ENCODE measurements at regions not wholly inside any gene's neighbourhood (a gene's known extent, or its start where the extent isn't known, plus 50 kb on each side); places are given as distances from the start of the nearest gene placed in this dataset.

GRCh38 chr6:144721232-144721631, 436.1 kb downstream of the UTRN start:
- ChIA-PET POLR2A (no interaction called here), CTCF (no interaction called here)
- Histone ChIP-seq H3K27ac (ENCODE audit: low read length) (no peak overlapping the region), H3K4me1 (ENCODE audit: control insufficient read depth, insufficient read depth, low read length) (peaks cover under 1% of the 10 kb centered on the region; the same call in 1 of the 2 replicates), H3K4me3 (ENCODE audit: low read depth in 2 of 2, low read length in 2 of 2) (no peak overlapping the region), H3K36me3 (ENCODE audit: control insufficient read depth, insufficient read depth, low read length) (no peaks in the 10 kb centered on the region), H3K9me3 (ENCODE audit: control insufficient read depth, insufficient read depth, low read depth, low read length) (no peaks in the 10 kb centered on the region), H3K27me3 (ENCODE audit: control insufficient read depth, insufficient read depth, low read length) (no peaks in the 10 kb centered on the region)
- intact Hi-C loops (cut with micrococcal nuclease; ENCODE audit: unreplicated experiment): no loop called here
- BruUV-seq (replicated peaks): no TSS peak
- no peak for TF ChIP-seq CTCF (IDR thresholded peaks at IDR 0.05)
- TF ChIP-seq REST (IDR thresholded peaks at IDR 0.05; ENCODE audit: insufficient read depth in 1 of 2, low read depth in 2 of 2, low read length in 1 of 2): no peak
- no peak for TF ChIP-seq POLR2AphosphoS5 (IDR thresholded peaks at IDR 0.05; ENCODE audit: low read depth, low read length)
- no peak for TF ChIP-seq TCF7L2 (IDR thresholded peaks at IDR 0.05; ENCODE audit: low read depth, low read length)
- no peak for TF ChIP-seq SIN3A (IDR thresholded peaks at IDR 0.05; ENCODE audit: borderline replicate concordance, insufficient read depth, low read depth, low read length)
- no peak for DNase-seq (ENCODE audit: low read depth, low spot score)
- in situ Hi-C loops (cut with HindIII; ENCODE audit: low pct_unique_long_range_greater_than_20kb, low sequenced_read_pairs): no loop called here
- no peak for ATAC-seq

DNA sequence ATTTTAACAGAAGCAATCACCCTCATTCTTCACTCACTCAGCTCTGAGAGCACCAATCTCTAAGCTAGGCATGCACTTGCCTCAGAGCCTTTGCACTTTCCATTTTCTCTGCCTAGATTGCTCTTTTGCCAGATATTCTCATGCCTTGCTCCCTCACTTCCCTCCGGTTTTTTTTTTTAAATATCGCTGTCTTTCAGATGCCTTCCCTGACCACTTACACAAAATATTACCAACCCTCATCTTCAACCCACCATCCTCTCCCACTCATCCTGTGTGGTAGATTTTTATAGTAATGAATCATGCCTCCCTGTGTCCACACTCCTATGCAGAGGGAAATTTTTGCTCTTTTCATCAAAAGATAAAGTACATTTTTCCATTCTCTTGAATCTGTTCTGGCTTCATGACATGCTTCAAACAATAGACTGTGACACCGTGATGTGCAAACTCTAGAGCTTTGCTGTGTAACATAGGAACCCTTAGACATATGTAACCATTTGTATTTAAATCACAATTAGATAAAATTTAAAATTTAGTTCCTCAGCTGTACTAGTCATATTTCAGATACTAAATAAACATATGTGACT, 437.1 kb downstream of the UTRN start:
- H3K27ac ChIP-seq (ENCODE audit: low read length): no peak overlapping the region

More for the DNA sequence above, 437.1 kb downstream of the UTRN start:
- ChIA-PET CTCF (no interaction called here), POLR2A (no interaction called here)
- TF ChIP-seq TCF7L2 (IDR thresholded peaks at IDR 0.05; ENCODE audit: low read depth, low read length): no peak
- no peak for TF ChIP-seq CTCF (IDR thresholded peaks at IDR 0.05)
- BruUV-seq (replicated peaks): no TSS peak
- no peak overlapping the region for H3K4me3 ChIP-seq (ENCODE audit: low read depth in 2 of 2, low read length in 2 of 2)
- no peak for ATAC-seq
- no peaks in the 10 kb centered on the region for H3K36me3 ChIP-seq (ENCODE audit: control insufficient read depth, insufficient read depth, low read length)
- no peak for DNase-seq (ENCODE audit: low read depth, low spot score)
- in situ Hi-C loops (cut with HindIII; ENCODE audit: low pct_unique_long_range_greater_than_20kb, low sequenced_read_pairs): no loop called here
- H3K4me1 ChIP-seq (ENCODE audit: control insufficient read depth, insufficient read depth, low read length): peaks cover 4% of the 10 kb centered on the region; the same call in 1 of the 2 replicates
- intact Hi-C loops (cut with micrococcal nuclease; ENCODE audit: unreplicated experiment): no loop called here
- no peaks in the 10 kb centered on the region for H3K27me3 ChIP-seq (ENCODE audit: control insufficient read depth, insufficient read depth, low read length)
- no peaks in the 10 kb centered on the region for H3K9me3 ChIP-seq (ENCODE audit: control insufficient read depth, insufficient read depth, low read depth, low read length)
